SK-N-SH treated with all-trans-retinoic acid at 6 μM for 48 hours (cell line): ENCODE measurements at regions not wholly inside any gene's neighbourhood (a gene's known extent, or its start where the extent isn't known, plus 50 kb on each side); places are given as distances from the start of the nearest gene placed in this dataset.
"Not testable (repeated sequence)": the region's sequence is repeated elsewhere in the genome, so short reads cannot be mapped to it uniquely, and the experiment has no call there.

Source experiments
- ATAC-seq: fragments of 200-7000 bp; cut with Tn5 transposase; 3 replicates; pipeline ENCODE4 v1.9.1; 2020; ENCODE audit warnings: mild to moderate bottlenecking, moderate library complexity
- ARNTL ChIP-seq: fragments of 450-650 bp; formaldehyde crosslinking; IDR thresholded peaks from 2 replicates; pipeline ENCODE4 v1.5.0; 2020; ENCODE audit warnings: low read depth, mild to moderate bottlenecking, moderate library complexity, borderline replicate concordance
- CREB5 ChIP-seq: fragments of 250-450 bp; sonication (Bioruptor Pico); IDR thresholded peaks from 2 replicates; pipeline ENCODE4 v1.5.1; 2020; ENCODE audit warnings: low read depth, mild to moderate bottlenecking, moderate library complexity
- CSDC2 ChIP-seq: fragments of 250-450 bp; sonication (Bioruptor Pico); IDR thresholded peaks from 2 replicates; pipeline ENCODE4 v1.5.0; 2020; ENCODE audit warnings: mild to moderate bottlenecking, moderate library complexity
- ESRRG ChIP-seq: fragments of 250-450 bp; sonication (Bioruptor Pico); IDR thresholded peaks from 2 replicates; pipeline ENCODE4 v1.6.1; 2021; ENCODE audit warnings: mild to moderate bottlenecking
- GLIS3 ChIP-seq: fragments of 250-450 bp; sonication (Bioruptor Pico); IDR thresholded peaks from 2 replicates; pipeline ENCODE4 v1.5.0; 2020; ENCODE audit warnings: mild to moderate bottlenecking, moderate library complexity
- ISL1 ChIP-seq: fragments of 250-450 bp; sonication (Bioruptor Pico); IDR thresholded peaks from 2 replicates; pipeline ENCODE4 v2.1.2; 2022; ENCODE audit warnings: mild to moderate bottlenecking, moderate library complexity
- OSR1 ChIP-seq: fragments of 250-450 bp; sonication (Bioruptor Pico); IDR thresholded peaks from 2 replicates; pipeline ENCODE4 v1.8.0; 2022; ENCODE audit warnings: moderate library complexity, mild to moderate bottlenecking, inconsistent platforms
- POU6F1 ChIP-seq: fragments of 250-450 bp; sonication (Bioruptor Pico); IDR thresholded peaks from 2 replicates; pipeline ENCODE4 v1.8.0; 2021; ENCODE audit warnings: low read depth, mild to moderate bottlenecking, moderate library complexity, borderline replicate concordance
- PPARA ChIP-seq: fragments of 250-450 bp; sonication (Bioruptor Pico); IDR thresholded peaks from 2 replicates; pipeline ENCODE4 v1.5.0; 2020; ENCODE audit warnings: mild to moderate bottlenecking, borderline replicate concordance
- SNAI2 ChIP-seq: fragments of 250-450 bp; sonication (Bioruptor Pico); IDR thresholded peaks from 2 replicates; pipeline ENCODE4 v1.5.0; 2020; ENCODE audit warnings: mild to moderate bottlenecking, moderate library complexity
- TCF4 ChIP-seq: fragments of 250-450 bp; sonication (Bioruptor Pico); IDR thresholded peaks from 2 replicates; pipeline ENCODE4 v1.8.0; 2021; ENCODE audit warnings: mild to moderate bottlenecking, moderate library complexity, borderline replicate concordance
- TOX ChIP-seq: fragments of 250-450 bp; sonication (Bioruptor Pico); IDR thresholded peaks from 2 replicates; pipeline ENCODE4 v1.8.0; 2021; ENCODE audit warnings: mild to moderate bottlenecking, moderate library complexity, borderline replicate concordance
- ZC3H10 ChIP-seq: fragments of 250-450 bp; sonication (Bioruptor Pico); IDR thresholded peaks from 2 replicates; pipeline ENCODE4 v1.5.1; 2021; ENCODE audit warnings: mild to moderate bottlenecking, moderate library complexity
- ZFP30 ChIP-seq: fragments of 450-650 bp; formaldehyde crosslinking; IDR thresholded peaks from 2 replicates; pipeline ENCODE4 v1.5.0; 2022; ENCODE audit warnings: mild to moderate bottlenecking, moderate library complexity
- ZNF565 ChIP-seq: fragments of 450-650 bp; formaldehyde crosslinking; conservative IDR thresholded peaks from 2 replicates; pipeline ENCODE4 v1.5.0; 2020; ENCODE audit warnings: low read depth, mild to moderate bottlenecking, moderate library complexity
- ZNF70 ChIP-seq: fragments of 450-650 bp; formaldehyde crosslinking; IDR thresholded peaks from 2 replicates; pipeline ENCODE4 v1.5.0; 2020; ENCODE audit warnings: mild to moderate bottlenecking, moderate library complexity
- ZNF8 ChIP-seq: fragments of 450-650 bp; formaldehyde crosslinking; IDR thresholded peaks from 2 replicates; pipeline ENCODE4 v1.5.0; 2020; ENCODE audit warnings: mild to moderate bottlenecking, moderate library complexity
- TF ChIP-seq, protein P1 (sequence below): fragments of 250-450 bp; sonication (Bioruptor Pico); IDR thresholded peaks from 2 replicates; pipeline ENCODE4 v1.8.0; 2020; ENCODE audit warnings: mild to moderate bottlenecking, moderate library complexity, borderline replicate concordance
- TF ChIP-seq, protein P2 (sequence below): fragments of 250-450 bp; sonication (Bioruptor Pico); IDR thresholded peaks from 2 replicates; pipeline ENCODE4 v1.5.1; 2021; ENCODE audit warnings: mild to moderate bottlenecking, moderate library complexity

- no peak for ATAC-seq
- no peak for TF ChIP-seq ESRRG (CRISPR knock-in tag)
Observed at GRCh38 chr21:16215193-16215592, 485.4 kb downstream of the USP25 start.

GRCh38 chr21:16215663-16216183, 485.9 kb downstream of the USP25 start:
- no peak for TF ChIP-seq GLIS3 (CRISPR knock-in tag)
- peak; percentile 22; the same call in 1 of the 2 replicates for TF ChIP-seq TCF4 (CRISPR knock-in tag)

DNA sequence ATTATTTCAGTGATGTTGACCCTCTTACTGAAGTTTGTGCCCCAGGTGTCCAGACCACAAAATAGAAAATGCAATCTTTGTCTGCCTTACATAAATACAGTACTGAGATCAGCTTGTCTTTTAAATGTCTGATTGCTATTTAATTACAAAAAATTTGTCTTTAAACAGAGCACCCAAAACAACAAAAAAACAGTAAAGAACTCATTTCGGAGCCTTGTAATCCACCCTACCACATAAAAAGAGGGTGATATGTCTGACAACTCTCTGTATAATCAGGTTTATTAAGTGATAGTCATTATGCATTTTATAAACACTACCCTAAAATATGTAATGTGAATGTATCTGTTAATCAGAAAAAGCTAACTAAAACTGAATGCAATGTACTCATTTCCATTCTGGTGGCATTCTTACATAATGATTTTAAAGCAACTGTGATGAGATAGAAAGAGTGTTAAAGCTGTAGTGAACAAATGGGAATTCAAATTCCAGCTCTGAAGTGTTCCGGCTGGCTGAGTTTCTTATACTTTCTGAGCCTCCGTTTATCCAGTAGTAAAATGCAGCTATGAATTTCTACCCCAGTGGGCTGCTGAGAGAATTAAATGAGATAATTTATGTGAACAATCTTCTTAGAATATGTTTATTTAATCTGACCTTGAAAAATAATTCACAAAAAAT, 486.6 kb downstream of the USP25 start:
- ATAC-seq: no peak

More at GRCh38 chr21:16215663-16216183, 485.9 kb downstream of the USP25 start:
- no peak for ATAC-seq

DNA sequence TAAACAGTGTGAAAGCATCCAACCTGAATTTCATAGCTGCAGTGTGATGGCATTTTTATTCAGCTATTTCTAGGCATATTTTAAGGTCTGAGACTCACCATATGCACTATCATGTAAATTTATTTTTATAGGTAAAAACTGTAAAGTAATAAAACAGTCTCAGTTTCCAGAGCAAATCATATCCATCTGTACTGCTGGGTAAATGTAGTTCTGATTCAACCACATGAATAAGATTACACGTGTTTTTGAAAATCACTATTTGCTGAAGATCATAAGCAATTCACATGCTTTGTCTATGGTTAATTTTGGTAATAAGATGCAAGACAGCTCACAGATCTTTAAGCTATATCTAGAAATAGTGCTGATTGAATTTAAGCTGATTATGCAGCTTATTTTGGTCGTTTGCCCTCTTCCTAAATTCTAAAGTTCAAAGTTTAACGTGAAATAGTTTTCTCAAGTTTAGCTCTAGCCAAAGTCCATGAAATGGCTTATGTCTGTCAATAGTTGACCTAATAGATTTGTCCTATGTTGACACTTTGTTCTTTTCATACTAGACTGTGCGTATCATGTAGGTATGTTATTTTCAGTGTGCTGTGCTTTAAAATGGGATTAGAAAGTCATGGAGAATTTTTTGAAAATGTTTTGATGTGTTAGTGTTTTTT, 489.0 kb downstream of the USP25 start:
- TF ChIP-seq GLIS3 (CRISPR knock-in tag) (no peak), POU6F1 (CRISPR knock-in tag) (no peak), ZNF565 (CRISPR knock-in tag) (no peak), ZNF8 (CRISPR knock-in tag) (no peak), ZC3H10 (CRISPR knock-in tag) (no peak), ZFP30 (no peak), OSR1 (no peak), ESRRG (CRISPR knock-in tag) (no peak), TCF4 (CRISPR knock-in tag) (no peak), ZNF70 (no peak), ISL1 (no peak), TOX (CRISPR knock-in tag) (no peak)
- TF ChIP-seq, protein P1, sequence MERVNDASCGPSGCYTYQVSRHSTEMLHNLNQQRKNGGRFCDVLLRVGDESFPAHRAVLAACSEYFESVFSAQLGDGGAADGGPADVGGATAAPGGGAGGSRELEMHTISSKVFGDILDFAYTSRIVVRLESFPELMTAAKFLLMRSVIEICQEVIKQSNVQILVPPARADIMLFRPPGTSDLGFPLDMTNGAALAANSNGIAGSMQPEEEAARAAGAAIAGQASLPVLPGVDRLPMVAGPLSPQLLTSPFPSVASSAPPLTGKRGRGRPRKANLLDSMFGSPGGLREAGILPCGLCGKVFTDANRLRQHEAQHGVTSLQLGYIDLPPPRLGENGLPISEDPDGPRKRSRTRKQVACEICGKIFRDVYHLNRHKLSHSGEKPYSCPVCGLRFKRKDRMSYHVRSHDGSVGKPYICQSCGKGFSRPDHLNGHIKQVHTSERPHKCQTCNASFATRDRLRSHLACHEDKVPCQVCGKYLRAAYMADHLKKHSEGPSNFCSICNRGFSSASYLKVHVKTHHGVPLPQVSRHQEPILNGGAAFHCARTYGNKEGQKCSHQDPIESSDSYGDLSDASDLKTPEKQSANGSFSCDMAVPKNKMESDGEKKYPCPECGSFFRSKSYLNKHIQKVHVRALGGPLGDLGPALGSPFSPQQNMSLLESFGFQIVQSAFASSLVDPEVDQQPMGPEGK (CRISPR knock-in tag): no peak
- TF ChIP-seq, all 23 proteins: peak for 0
- no peak for ATAC-seq

More for the DNA sequence above, 486.6 kb downstream of the USP25 start:
- no peak for TF ChIP-seq PPARA
- TF ChIP-seq ZNF8 (CRISPR knock-in tag): no peak
- TF ChIP-seq, protein P2, sequence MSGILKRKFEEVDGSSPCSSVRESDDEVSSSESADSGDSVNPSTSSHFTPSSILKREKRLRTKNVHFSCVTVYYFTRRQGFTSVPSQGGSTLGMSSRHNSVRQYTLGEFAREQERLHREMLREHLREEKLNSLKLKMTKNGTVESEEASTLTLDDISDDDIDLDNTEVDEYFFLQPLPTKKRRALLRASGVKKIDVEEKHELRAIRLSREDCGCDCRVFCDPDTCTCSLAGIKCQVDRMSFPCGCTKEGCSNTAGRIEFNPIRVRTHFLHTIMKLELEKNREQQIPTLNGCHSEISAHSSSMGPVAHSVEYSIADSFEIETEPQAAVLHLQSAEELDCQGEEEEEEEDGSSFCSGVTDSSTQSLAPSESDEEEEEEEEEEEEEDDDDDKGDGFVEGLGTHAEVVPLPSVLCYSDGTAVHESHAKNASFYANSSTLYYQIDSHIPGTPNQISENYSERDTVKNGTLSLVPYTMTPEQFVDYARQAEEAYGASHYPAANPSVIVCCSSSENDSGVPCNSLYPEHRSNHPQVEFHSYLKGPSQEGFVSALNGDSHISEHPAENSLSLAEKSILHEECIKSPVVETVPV (CRISPR knock-in tag): no peak

GRCh38 chr21:16224756-16225155, 495.0 kb downstream of the USP25 start:
- ATAC-seq: not testable (repeated sequence)

DNA sequence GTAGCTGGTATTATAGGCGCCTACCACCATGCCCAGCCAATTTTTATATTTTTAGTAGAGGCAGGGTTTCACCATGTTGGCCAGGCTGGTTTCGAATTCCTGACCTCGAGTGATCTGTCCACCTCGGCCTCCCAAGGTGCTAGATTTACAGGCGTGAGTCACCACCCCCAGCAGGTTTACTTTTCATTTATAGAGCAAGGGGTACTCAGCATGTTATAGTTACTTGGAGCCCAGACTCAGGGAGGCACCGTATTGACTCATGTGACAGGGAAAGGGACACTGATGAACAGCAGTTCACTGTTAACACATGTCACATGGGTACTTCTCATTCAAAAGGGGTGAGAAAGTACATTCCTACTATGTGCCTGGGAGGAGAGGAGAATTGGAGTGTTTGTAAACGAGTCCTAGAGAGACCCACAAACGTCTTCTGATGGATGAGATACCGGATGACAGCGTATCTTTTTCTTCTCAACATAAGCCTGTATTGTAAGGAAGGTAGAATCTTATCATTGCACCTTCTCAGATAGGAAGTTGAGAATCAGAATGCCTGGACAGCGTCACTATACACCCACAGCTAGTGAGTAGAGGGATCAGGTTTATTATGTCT, 510.0 kb downstream of the USP25 start:
- no peak for ATAC-seq

More for the DNA sequence above, 510.0 kb downstream of the USP25 start:
- TF ChIP-seq ISL1 (no peak), PPARA (no peak), CSDC2 (CRISPR knock-in tag) (no peak), ARNTL (CRISPR knock-in tag) (no peak), CREB5 (CRISPR knock-in tag) (no peak), ZFP30 (no peak), ZC3H10 (CRISPR knock-in tag) (no peak), SNAI2 (CRISPR knock-in tag) (no peak), OSR1 (no peak)
- TF ChIP-seq, protein P2 (CRISPR knock-in tag): no peak
- TF ChIP-seq, protein P1 (CRISPR knock-in tag): no peak
- TF ChIP-seq, all 23 proteins: peak for 0
